ENCODE measurements at regions not wholly inside any gene's neighbourhood (a gene's known extent, or its start where the extent isn't known, plus 50 kb on each side); places are given as distances from the start of the nearest gene placed in this dataset.

- H3K4me3 Mint-ChIP-seq: no peak overlapping the region
- H3K9me3 Mint-ChIP-seq: peaks cover 5% of the 10 kb centered on the region
- CTCF ChIA-PET: no interaction called here
- POLR2A ChIA-PET: no interaction called here
- no peak overlapping the region for H3K27ac Mint-ChIP-seq
- intact Hi-C loops (cut with micrococcal nuclease): no loop called here
- H3K36me3 Mint-ChIP-seq: no peaks in the 10 kb centered on the region
- DNase-seq: no peak
- H3K4me1 Mint-ChIP-seq (ENCODE audit: low read depth): no peaks in the 10 kb centered on the region
- H3K27me3 Mint-ChIP-seq: no peaks in the 10 kb centered on the region
Measured at GRCh38 chr15:93816815-93817214, 414.5 kb upstream of the MCTP2 start.

- no peak overlapping the region for H3K4me3 Mint-ChIP-seq
- no peak overlapping the region for H3K27ac Mint-ChIP-seq
- CTCF ChIA-PET: no interaction called here
- no peaks in the 10 kb centered on the region for H3K36me3 Mint-ChIP-seq
- POLR2A ChIA-PET: no interaction called here
- intact Hi-C loops (cut with micrococcal nuclease): no loop called here
- H3K4me1 Mint-ChIP-seq (ENCODE audit: low read depth): no peaks in the 10 kb centered on the region
- no peak for DNase-seq
- H3K9me3 Mint-ChIP-seq: no peaks in the 10 kb centered on the region
- H3K27me3 Mint-ChIP-seq: no peaks in the 10 kb centered on the region
Measured at GRCh38 chr15:93811305-93811704, 420.1 kb upstream of the MCTP2 start.

- POLR2A ChIA-PET: no interaction called here
- H3K4me1 Mint-ChIP-seq (ENCODE audit: low read depth): no peaks in the 10 kb centered on the region
- intact Hi-C loops (cut with micrococcal nuclease): no loop called here
- CTCF ChIA-PET: no interaction called here
- no peak overlapping the region for H3K27ac Mint-ChIP-seq
- no peak overlapping the region for H3K4me3 Mint-ChIP-seq
- H3K27me3 Mint-ChIP-seq: no peaks in the 10 kb centered on the region
- H3K36me3 Mint-ChIP-seq: no peaks in the 10 kb centered on the region
- no peaks in the 10 kb centered on the region for H3K9me3 Mint-ChIP-seq
- DNase-seq: no peak
Measured at GRCh38 chr15:93809516-93809915, 421.8 kb upstream of the MCTP2 start.

GRCh38 chr15:93803421-93804152, 427.8 kb upstream of the MCTP2 start:
- Mint-ChIP-seq H3K36me3 (no peaks in the 10 kb centered on the region), H3K27ac (no peak overlapping the region), H3K4me1 (ENCODE audit: low read depth) (no peaks in the 10 kb centered on the region), H3K9me3 (no peaks in the 10 kb centered on the region), H3K27me3 (no peaks in the 10 kb centered on the region), H3K4me3 (no peak overlapping the region)
- DNase-seq: no peak
- CTCF ChIA-PET: no interaction called here
- POLR2A ChIA-PET: no interaction called here
- intact Hi-C loops (cut with micrococcal nuclease): no loop called here

- intact Hi-C loops (cut with micrococcal nuclease): no loop called here
- Mint-ChIP-seq H3K4me3 (no peak overlapping the region), H3K27me3 (no peaks in the 10 kb centered on the region), H3K36me3 (no peaks in the 10 kb centered on the region), H3K27ac (no peak overlapping the region), H3K4me1 (ENCODE audit: low read depth) (no peaks in the 10 kb centered on the region), H3K9me3 (no peaks in the 10 kb centered on the region)
- DNase-seq: no peak
- ChIA-PET CTCF (no interaction called here), POLR2A (no interaction called here)
Measured at GRCh38 chr15:93801206-93801605, 430.2 kb upstream of the MCTP2 start.

- no peak for DNase-seq
- Mint-ChIP-seq H3K27ac (no peak overlapping the region), H3K27me3 (no peaks in the 10 kb centered on the region), H3K9me3 (no peaks in the 10 kb centered on the region), H3K4me3 (no peak overlapping the region), H3K4me1 (ENCODE audit: low read depth) (no peaks in the 10 kb centered on the region), H3K36me3 (no peaks in the 10 kb centered on the region)
- ChIA-PET CTCF (no interaction called here), POLR2A (no interaction called here)
- intact Hi-C loops (cut with micrococcal nuclease): no loop called here
Measured at GRCh38 chr15:93800805-93801204, 430.6 kb upstream of the MCTP2 start.

GRCh38 chr15:93789441-93789840, 441.9 kb upstream of the MCTP2 start:
- Mint-ChIP-seq H3K4me3 (no peak overlapping the region), H3K27me3 (peaks cover 3% of the 10 kb centered on the region), H3K4me1 (ENCODE audit: low read depth) (no peaks in the 10 kb centered on the region), H3K36me3 (no peaks in the 10 kb centered on the region), H3K9me3 (peaks cover 2% of the 10 kb centered on the region), H3K27ac (no peak overlapping the region)
- CTCF ChIA-PET: no interaction called here
- POLR2A ChIA-PET: no interaction called here
- intact Hi-C loops (cut with micrococcal nuclease): no loop called here
- no peak for DNase-seq

- ChIA-PET POLR2A (no interaction called here), CTCF (no interaction called here)
- no peaks in the 10 kb centered on the region for H3K36me3 Mint-ChIP-seq
- H3K27ac Mint-ChIP-seq: no peak overlapping the region
- intact Hi-C loops (cut with micrococcal nuclease): no loop called here
- no peaks in the 10 kb centered on the region for H3K27me3 Mint-ChIP-seq
- no peak for DNase-seq
- H3K9me3 Mint-ChIP-seq: peaks cover 4% of the 10 kb centered on the region
- no peaks in the 10 kb centered on the region for H3K4me1 Mint-ChIP-seq (ENCODE audit: low read depth)
- H3K4me3 Mint-ChIP-seq: no peak overlapping the region
Measured at GRCh38 chr15:93780073-93780472, 451.3 kb upstream of the MCTP2 start.

GRCh38 chr15:93779341-93779740, 452.0 kb upstream of the MCTP2 start:
- peaks cover 4% of the 10 kb centered on the region for H3K9me3 Mint-ChIP-seq
- ChIA-PET POLR2A (no interaction called here), CTCF (interaction anchor here (1.0 kb wide), 1 partner anchor 692 kb away, joined by 3 read pairs; no protein-coding TSS in a partner anchor)
- no peaks in the 10 kb centered on the region for H3K4me1 Mint-ChIP-seq (ENCODE audit: low read depth)
- no peaks in the 10 kb centered on the region for H3K36me3 Mint-ChIP-seq
- no peaks in the 10 kb centered on the region for H3K27me3 Mint-ChIP-seq
- intact Hi-C loops (cut with micrococcal nuclease): no loop called here
- no peak overlapping the region for H3K27ac Mint-ChIP-seq
- H3K4me3 Mint-ChIP-seq: no peak overlapping the region
- DNase-seq: no peak

- no peaks in the 10 kb centered on the region for H3K36me3 Mint-ChIP-seq
- no peak overlapping the region for H3K4me3 Mint-ChIP-seq
- H3K9me3 Mint-ChIP-seq: peaks cover 8% of the 10 kb centered on the region
- intact Hi-C loops (cut with micrococcal nuclease): no loop called here
- ChIA-PET POLR2A (no interaction called here), CTCF (no interaction called here)
- peaks cover 5% of the 10 kb centered on the region for H3K27me3 Mint-ChIP-seq
- no peak overlapping the region for H3K27ac Mint-ChIP-seq
- DNase-seq: no peak
- H3K4me1 Mint-ChIP-seq (ENCODE audit: low read depth): no peaks in the 10 kb centered on the region
Measured at GRCh38 chr15:93771196-93772030, 459.9 kb upstream of the MCTP2 start.

GRCh38 chr15:93770788-93771187, 460.6 kb upstream of the MCTP2 start:
- no peak overlapping the region for H3K27ac Mint-ChIP-seq
- H3K9me3 Mint-ChIP-seq: peaks cover 6% of the 10 kb centered on the region
- DNase-seq: no peak
- H3K36me3 Mint-ChIP-seq: no peaks in the 10 kb centered on the region
- no peak overlapping the region for H3K4me3 Mint-ChIP-seq
- no peaks in the 10 kb centered on the region for H3K4me1 Mint-ChIP-seq (ENCODE audit: low read depth)
- ChIA-PET POLR2A (no interaction called here), CTCF (no interaction called here)
- intact Hi-C loops (cut with micrococcal nuclease): no loop called here
- H3K27me3 Mint-ChIP-seq: peaks cover 5% of the 10 kb centered on the region

- POLR2A ChIA-PET: no interaction called here
- CTCF ChIA-PET: no interaction called here
- intact Hi-C loops (cut with micrococcal nuclease): no loop called here
- Mint-ChIP-seq H3K36me3 (no peaks in the 10 kb centered on the region), H3K9me3 (peaks cover 3% of the 10 kb centered on the region), H3K27me3 (no peaks in the 10 kb centered on the region), H3K27ac (no peak overlapping the region), H3K4me3 (no peak overlapping the region), H3K4me1 (ENCODE audit: low read depth) (no peaks in the 10 kb centered on the region)
- no peak for DNase-seq
Measured at GRCh38 chr15:93762036-93762435, 469.3 kb upstream of the MCTP2 start.

GRCh38 chr15:93759629-93760028, 471.7 kb upstream of the MCTP2 start:
- Mint-ChIP-seq H3K36me3 (no peaks in the 10 kb centered on the region), H3K4me1 (ENCODE audit: low read depth) (no peaks in the 10 kb centered on the region), H3K27me3 (no peaks in the 10 kb centered on the region), H3K4me3 (no peak overlapping the region), H3K9me3 (peaks cover 3% of the 10 kb centered on the region), H3K27ac (no peak overlapping the region)
- intact Hi-C loops (cut with micrococcal nuclease): no loop called here
- ChIA-PET POLR2A (no interaction called here), CTCF (no interaction called here)
- DNase-seq: no peak
